ENCODE measurements at regions not wholly inside any gene's neighbourhood (a gene's known extent, or its start where the extent isn't known, plus 50 kb on each side); places are given as distances from the start of the nearest gene placed in this dataset.

DNA sequence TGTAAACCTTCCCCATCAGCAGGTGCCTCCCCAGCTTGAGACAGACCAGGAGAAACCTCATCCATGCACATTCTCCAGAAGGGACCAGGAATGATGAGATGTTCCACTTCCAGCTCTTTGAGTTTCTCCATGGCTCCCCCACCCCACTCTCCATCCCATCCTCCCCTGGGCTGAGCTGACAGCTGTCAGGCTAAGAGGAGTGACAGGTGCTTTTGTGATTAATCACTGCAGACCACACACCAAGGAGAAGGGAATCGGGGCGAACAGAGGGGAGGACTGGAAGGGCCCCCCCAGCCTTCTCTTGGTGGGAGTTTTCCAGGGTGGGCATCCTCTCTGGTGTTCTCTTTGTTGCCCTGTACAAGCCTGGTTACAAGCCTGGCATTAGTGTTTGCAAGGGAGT, 56.1 kb upstream of the ZFAND3 start (continued):
- TF ChIP-seq, protein P1, sequence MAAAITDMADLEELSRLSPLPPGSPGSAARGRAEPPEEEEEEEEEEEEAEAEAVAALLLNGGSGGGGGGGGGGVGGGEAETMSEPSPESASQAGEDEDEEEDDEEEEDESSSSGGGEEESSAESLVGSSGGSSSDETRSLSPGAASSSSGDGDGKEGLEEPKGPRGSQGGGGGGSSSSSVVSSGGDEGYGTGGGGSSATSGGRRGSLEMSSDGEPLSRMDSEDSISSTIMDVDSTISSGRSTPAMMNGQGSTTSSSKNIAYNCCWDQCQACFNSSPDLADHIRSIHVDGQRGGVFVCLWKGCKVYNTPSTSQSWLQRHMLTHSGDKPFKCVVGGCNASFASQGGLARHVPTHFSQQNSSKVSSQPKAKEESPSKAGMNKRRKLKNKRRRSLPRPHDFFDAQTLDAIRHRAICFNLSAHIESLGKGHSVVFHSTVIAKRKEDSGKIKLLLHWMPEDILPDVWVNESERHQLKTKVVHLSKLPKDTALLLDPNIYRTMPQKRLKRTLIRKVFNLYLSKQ (tag by site-specific recombination; IDR thresholded peaks at IDR 0.05; ENCODE audit: borderline replicate concordance): no peak
- no peak for TF ChIP-seq ZFHX2 (tag by site-specific recombination; conservative IDR thresholded peaks at IDR 0.05)
- no peak for TF ChIP-seq ZNF155 (tag by site-specific recombination; IDR thresholded peaks at IDR 0.05)
- no peak for TF ChIP-seq SP7 (tag by site-specific recombination; IDR thresholded peaks at IDR 0.05)
- TF ChIP-seq, protein P2, sequence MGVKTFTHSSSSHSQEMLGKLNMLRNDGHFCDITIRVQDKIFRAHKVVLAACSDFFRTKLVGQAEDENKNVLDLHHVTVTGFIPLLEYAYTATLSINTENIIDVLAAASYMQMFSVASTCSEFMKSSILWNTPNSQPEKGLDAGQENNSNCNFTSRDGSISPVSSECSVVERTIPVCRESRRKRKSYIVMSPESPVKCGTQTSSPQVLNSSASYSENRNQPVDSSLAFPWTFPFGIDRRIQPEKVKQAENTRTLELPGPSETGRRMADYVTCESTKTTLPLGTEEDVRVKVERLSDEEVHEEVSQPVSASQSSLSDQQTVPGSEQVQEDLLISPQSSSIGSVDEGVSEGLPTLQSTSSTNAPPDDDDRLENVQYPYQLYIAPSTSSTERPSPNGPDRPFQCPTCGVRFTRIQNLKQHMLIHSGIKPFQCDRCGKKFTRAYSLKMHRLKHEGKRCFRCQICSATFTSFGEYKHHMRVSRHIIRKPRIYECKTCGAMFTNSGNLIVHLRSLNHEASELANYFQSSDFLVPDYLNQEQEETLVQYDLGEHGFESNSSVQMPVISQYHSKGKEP (tag by site-specific recombination; IDR thresholded peaks at IDR 0.05): no peak
- no peak for TF ChIP-seq SALL2 (tag by site-specific recombination; IDR thresholded peaks at IDR 0.05; ENCODE audit: borderline replicate concordance)

DNA sequence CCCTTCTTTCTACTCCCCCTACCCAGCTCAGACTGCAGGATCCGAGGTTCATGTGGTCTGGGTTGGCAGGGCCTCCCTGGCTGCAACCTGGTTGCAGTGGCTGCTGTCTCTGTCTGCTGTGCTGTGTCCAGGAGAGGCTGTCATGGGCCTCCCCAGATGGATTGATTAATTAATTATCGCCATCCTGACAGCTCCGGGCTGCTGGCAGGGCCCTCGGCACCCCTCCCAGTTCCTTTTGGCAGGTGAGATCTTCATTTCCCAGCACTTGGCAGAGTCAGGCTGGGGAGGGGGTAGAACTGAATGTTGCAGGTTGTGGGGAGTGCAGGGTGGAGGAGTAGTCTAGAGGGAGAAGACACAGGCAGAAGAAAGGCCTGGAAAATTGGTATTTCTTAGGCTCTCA, 56.7 kb upstream of the ZFAND3 start:
- H3K27ac ChIP-seq (ENCODE audit: extremely low read depth, low read depth, low read length): no peak overlapping the region

More for the DNA sequence above, 56.7 kb upstream of the ZFAND3 start:
- ChIA-PET POLR2A (no interaction called here), CTCF (no interaction called here)
- Histone ChIP-seq H3K9me3 (ENCODE audit: control insufficient read depth, insufficient read depth, low read depth, low read length) (no peaks in the 10 kb centered on the region), H3K36me3 (ENCODE audit: control insufficient read depth in 2 of 2, insufficient read depth in 1 of 2, low read length in 2 of 2) (no peaks in the 10 kb centered on the region), H3K4me3 (ENCODE audit: low read depth, low read length) (no peak overlapping the region), H3K4me1 (ENCODE audit: control insufficient read depth, insufficient read depth, low read length) (peaks cover 3% of the 10 kb centered on the region)
- no peak for TF ChIP-seq ZNF16 (tag by site-specific recombination; IDR thresholded peaks at IDR 0.05; ENCODE audit: low read depth)
- TF ChIP-seq, protein P3, sequence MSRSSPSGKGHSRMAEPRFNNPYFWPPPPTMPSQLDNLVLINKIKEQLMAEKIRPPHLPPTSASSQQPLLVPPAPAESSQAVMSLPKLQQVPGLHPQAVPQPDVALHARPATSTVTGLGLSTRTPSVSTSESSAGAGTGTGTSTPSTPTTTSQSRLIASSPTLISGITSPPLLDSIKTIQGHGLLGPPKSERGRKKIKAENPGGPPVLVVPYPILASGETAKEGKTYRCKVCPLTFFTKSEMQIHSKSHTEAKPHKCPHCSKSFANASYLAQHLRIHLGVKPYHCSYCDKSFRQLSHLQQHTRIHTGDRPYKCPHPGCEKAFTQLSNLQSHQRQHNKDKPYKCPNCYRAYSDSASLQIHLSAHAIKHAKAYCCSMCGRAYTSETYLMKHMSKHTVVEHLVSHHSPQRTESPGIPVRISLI (tag by site-specific recombination; IDR thresholded peaks at IDR 0.05): no peak
- TF ChIP-seq, protein P4, sequence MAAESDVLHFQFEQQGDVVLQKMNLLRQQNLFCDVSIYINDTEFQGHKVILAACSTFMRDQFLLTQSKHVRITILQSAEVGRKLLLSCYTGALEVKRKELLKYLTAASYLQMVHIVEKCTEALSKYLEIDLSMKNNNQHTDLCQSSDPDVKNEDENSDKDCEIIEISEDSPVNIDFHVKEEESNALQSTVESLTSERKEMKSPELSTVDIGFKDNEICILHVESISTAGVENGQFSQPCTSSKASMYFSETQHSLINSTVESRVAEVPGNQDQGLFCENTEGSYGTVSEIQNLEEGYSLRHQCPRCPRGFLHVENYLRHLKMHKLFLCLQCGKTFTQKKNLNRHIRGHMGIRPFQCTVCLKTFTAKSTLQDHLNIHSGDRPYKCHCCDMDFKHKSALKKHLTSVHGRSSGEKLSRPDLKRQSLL (tag by site-specific recombination; IDR thresholded peaks at IDR 0.05): no peak
- TF ChIP-seq, protein P5, sequence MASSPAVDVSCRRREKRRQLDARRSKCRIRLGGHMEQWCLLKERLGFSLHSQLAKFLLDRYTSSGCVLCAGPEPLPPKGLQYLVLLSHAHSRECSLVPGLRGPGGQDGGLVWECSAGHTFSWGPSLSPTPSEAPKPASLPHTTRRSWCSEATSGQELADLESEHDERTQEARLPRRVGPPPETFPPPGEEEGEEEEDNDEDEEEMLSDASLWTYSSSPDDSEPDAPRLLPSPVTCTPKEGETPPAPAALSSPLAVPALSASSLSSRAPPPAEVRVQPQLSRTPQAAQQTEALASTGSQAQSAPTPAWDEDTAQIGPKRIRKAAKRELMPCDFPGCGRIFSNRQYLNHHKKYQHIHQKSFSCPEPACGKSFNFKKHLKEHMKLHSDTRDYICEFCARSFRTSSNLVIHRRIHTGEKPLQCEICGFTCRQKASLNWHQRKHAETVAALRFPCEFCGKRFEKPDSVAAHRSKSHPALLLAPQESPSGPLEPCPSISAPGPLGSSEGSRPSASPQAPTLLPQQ (tag by site-specific recombination; IDR thresholded peaks at IDR 0.05): no peak
- no peak for TF ChIP-seq KLF10 (tag by site-specific recombination; IDR thresholded peaks at IDR 0.05)
- TF ChIP-seq, protein P6, sequence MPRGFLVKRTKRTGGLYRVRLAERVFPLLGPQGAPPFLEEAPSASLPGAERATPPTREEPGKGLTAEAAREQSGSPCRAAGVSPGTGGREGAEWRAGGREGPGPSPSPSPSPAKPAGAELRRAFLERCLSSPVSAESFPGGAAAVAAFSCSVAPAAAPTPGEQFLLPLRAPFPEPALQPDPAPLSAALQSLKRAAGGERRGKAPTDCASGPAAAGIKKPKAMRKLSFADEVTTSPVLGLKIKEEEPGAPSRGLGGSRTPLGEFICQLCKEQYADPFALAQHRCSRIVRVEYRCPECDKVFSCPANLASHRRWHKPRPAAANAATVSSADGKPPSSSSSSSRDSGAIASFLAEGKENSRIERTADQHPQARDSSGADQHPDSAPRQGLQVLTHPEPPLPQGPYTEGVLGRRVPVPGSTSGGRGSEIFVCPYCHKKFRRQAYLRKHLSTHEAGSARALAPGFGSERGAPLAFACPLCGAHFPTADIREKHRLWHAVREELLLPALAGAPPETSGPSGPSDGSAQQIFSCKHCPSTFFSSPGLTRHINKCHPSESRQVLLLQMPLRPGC (tag by site-specific recombination; IDR thresholded peaks at IDR 0.05): no peak
- TF ChIP-seq, protein P7, sequence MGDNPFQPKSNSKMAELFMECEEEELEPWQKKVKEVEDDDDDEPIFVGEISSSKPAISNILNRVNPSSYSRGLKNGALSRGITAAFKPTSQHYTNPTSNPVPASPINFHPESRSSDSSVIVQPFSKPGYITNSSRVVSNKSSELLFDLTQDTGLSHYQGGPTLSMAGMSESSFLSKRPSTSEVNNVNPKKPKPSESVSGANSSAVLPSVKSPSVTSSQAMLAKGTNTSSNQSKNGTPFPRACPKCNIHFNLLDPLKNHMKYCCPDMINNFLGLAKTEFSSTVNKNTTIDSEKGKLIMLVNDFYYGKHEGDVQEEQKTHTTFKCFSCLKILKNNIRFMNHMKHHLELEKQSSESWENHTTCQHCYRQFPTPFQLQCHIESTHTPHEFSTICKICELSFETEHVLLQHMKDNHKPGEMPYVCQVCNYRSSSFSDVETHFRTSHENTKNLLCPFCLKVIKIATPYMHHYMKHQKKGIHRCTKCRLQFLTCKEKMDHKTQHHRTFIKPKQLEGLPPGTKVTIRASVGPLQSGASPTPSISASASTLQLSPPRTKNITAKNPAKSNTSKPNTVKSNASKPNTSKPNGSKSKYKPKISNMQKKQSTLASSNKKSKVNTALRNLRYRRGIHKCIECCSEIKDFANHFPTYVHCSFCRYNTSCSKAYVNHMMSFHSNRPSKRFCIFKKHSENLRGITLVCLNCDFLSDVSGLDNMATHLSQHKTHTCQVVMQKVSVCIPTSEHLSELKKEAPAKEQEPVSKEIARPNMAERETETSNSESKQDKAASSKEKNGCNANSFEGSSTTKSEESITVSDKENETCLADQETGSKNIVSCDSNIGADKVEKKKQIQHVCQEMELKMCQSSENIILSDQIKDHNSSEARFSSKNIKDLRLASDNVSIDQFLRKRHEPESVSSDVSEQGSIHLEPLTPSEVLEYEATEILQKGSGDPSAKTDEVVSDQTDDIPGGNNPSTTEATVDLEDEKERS (tag by site-specific recombination; IDR thresholded peaks at IDR 0.05): no peak
- TF ChIP-seq ZNF843 (tag by site-specific recombination; IDR thresholded peaks at IDR 0.05): no peak
- no peak for TF ChIP-seq ZEB2 (tag by site-specific recombination; IDR thresholded peaks at IDR 0.05)
- TF ChIP-seq ZNF558 (tag by site-specific recombination; IDR thresholded peaks at IDR 0.05): no peak
